HEK293 (cell line): ENCODE measurements at regions not wholly inside any gene's neighbourhood (a gene's known extent, or its start where the extent isn't known, plus 50 kb on each side); places are given as distances from the start of the nearest gene placed in this dataset.

ENCODE experiments used
- CTCF ChIA-PET: fragments of 350-600 bp; formaldehyde crosslinking; extraction: SDS; loops from one replicate; lab custom pipeline; 2021; ENCODE audit warnings: antibody characterized with exemption; lab: Yijun Ruan, JAX
- POLR2A ChIA-PET: fragments of 300-600 bp; formaldehyde crosslinking; extraction: SDS; loops from one replicate; lab custom pipeline; 2020; ENCODE audit warnings: antibody characterized with exemption, inconsistent platforms; lab: Yijun Ruan, JAX
- H3K27ac ChIP-seq: fragments of 200-500 bp; sonication (Bioruptor generic); 2 replicates; pipeline ENCODE4 v1.5.1; 2014; ENCODE audit warnings: low read depth, low read length, control low read depth, inconsistent platforms; ENCODE audit errors: extremely low read depth
- H3K36me3 ChIP-seq, 2 experiments: fragments of 200-500 bp in 1 of 2; sonication (Bioruptor generic) in 1 of 2; 1 replicate in 1 of 2; 2 replicates in 1 of 2; pipeline ENCODE4 v1.5.1; 2014 to 2017; ENCODE audit warnings: inconsistent platforms in 2 of 2, low read length in 2 of 2; ENCODE audit not compliant: control insufficient read depth in 2 of 2, insufficient read depth in 1 of 2
- H3K4me1 ChIP-seq: fragments of 200-500 bp; sonication (Bioruptor generic); 2 replicates; pipeline ENCODE4 v1.5.1; 2014; ENCODE audit warnings: mild to moderate bottlenecking, low read length, inconsistent platforms; ENCODE audit not compliant: control insufficient read depth, insufficient read depth
- H3K4me3 ChIP-seq: 2 replicates; pipeline ENCODE4 v1.5.1; 2011; ENCODE audit warnings: low read depth, mild to moderate bottlenecking, control low read depth, low read length, moderate library complexity
- H3K9me3 ChIP-seq: fragments of 200-500 bp; sonication (Bioruptor generic); 2 replicates; pipeline ENCODE4 v1.5.1; 2014; ENCODE audit warnings: low read depth, low read length, inconsistent platforms; ENCODE audit not compliant: control insufficient read depth, insufficient read depth
- HOXC10 ChIP-seq: sonication (generic); formaldehyde crosslinking; IDR thresholded peaks from 2 replicates; pipeline ENCODE4 v1.8.1; 2023; ENCODE audit warnings: mild to moderate bottlenecking, missing genetic modification reagents
- KLF8 ChIP-seq: fragments of 450-650 bp; formaldehyde crosslinking; IDR thresholded peaks from 2 replicates; pipeline ENCODE4 v1.5.1; 2016; ENCODE audit warnings: missing biosample characterization, missing genetic modification characterization
- KLF9 ChIP-seq: fragments of 450-650 bp; formaldehyde crosslinking; IDR thresholded peaks from 2 replicates; pipeline ENCODE4 v1.5.1; 2016; ENCODE audit warnings: missing biosample characterization, missing genetic modification characterization, low read depth
- SCRT1 ChIP-seq: fragments of 450-650 bp; formaldehyde crosslinking; IDR thresholded peaks from 2 replicates; pipeline ENCODE4 v1.5.1; 2016; ENCODE audit warnings: missing biosample characterization, missing genetic modification characterization, borderline replicate concordance
- SETDB1 ChIP-seq: IDR thresholded peaks from one replicate; pipeline ENCODE4 v1.6.1; 2017; ENCODE audit warnings: mild to moderate bottlenecking, low read length, moderate library complexity, mixed read lengths; ENCODE audit not compliant: insufficient read length
- ZFP69B ChIP-seq: fragments of 450-650 bp; formaldehyde crosslinking; IDR thresholded peaks from 2 replicates; pipeline ENCODE4 v1.5.1; 2016; ENCODE audit warnings: missing biosample characterization, missing genetic modification characterization
- ZNF174 ChIP-seq: fragments of 450-650 bp; formaldehyde crosslinking; IDR thresholded peaks from 2 replicates; pipeline ENCODE4 v1.5.0; 2017; ENCODE audit warnings: missing biosample characterization, mild to moderate bottlenecking, missing genetic modification characterization
- ZNF302 ChIP-seq: fragments of 450-650 bp; formaldehyde crosslinking; IDR thresholded peaks from 2 replicates; pipeline ENCODE4 v1.5.1; 2016; ENCODE audit warnings: missing biosample characterization, missing genetic modification characterization, low read depth
- ZNF354C ChIP-seq: fragments of 450-650 bp; formaldehyde crosslinking; IDR thresholded peaks from 2 replicates; pipeline ENCODE4 v1.5.1; 2016; ENCODE audit warnings: missing biosample characterization, missing genetic modification characterization, low read depth, borderline replicate concordance
- ZNF391 ChIP-seq: fragments of 450-650 bp; formaldehyde crosslinking; IDR thresholded peaks from 2 replicates; pipeline ENCODE4 v1.5.1; 2016; ENCODE audit warnings: low read depth, missing biosample characterization, missing genetic modification characterization, borderline replicate concordance
- ZNF394 ChIP-seq: fragments of 450-650 bp; formaldehyde crosslinking; IDR thresholded peaks from 2 replicates; pipeline ENCODE4 v1.5.1; 2016; ENCODE audit warnings: missing biosample characterization, missing genetic modification characterization, mild to moderate bottlenecking, moderate library complexity, borderline replicate concordance
- ZNF398 ChIP-seq: fragments of 450-650 bp; formaldehyde crosslinking; IDR thresholded peaks from 2 replicates; pipeline ENCODE4 v1.5.1; 2017; ENCODE audit warnings: missing biosample characterization, missing genetic modification characterization
- ZNF626 ChIP-seq: fragments of 450-650 bp; sonication (Bioruptor Pico); formaldehyde crosslinking; IDR thresholded peaks from 2 replicates; pipeline ENCODE4 v1.5.1; 2018; ENCODE audit warnings: missing biosample characterization, missing genetic modification characterization, inconsistent platforms
- TF ChIP-seq, protein P1 (sequence below): fragments of 450-650 bp; IDR thresholded peaks from 2 replicates; pipeline ENCODE4 v1.5.1; 2018; ENCODE audit warnings: missing biosample characterization, missing genetic modification characterization
- TF ChIP-seq, protein P2 (sequence below): fragments of 450-650 bp; formaldehyde crosslinking; IDR thresholded peaks from 2 replicates; pipeline ENCODE4 v1.5.1; 2016; ENCODE audit warnings: missing biosample characterization, missing genetic modification characterization
- TF ChIP-seq, protein P3 (sequence below): fragments of 450-650 bp; formaldehyde crosslinking; IDR thresholded peaks from 2 replicates; pipeline ENCODE4 v1.5.1; 2016; ENCODE audit warnings: missing biosample characterization, missing genetic modification characterization

DNA sequence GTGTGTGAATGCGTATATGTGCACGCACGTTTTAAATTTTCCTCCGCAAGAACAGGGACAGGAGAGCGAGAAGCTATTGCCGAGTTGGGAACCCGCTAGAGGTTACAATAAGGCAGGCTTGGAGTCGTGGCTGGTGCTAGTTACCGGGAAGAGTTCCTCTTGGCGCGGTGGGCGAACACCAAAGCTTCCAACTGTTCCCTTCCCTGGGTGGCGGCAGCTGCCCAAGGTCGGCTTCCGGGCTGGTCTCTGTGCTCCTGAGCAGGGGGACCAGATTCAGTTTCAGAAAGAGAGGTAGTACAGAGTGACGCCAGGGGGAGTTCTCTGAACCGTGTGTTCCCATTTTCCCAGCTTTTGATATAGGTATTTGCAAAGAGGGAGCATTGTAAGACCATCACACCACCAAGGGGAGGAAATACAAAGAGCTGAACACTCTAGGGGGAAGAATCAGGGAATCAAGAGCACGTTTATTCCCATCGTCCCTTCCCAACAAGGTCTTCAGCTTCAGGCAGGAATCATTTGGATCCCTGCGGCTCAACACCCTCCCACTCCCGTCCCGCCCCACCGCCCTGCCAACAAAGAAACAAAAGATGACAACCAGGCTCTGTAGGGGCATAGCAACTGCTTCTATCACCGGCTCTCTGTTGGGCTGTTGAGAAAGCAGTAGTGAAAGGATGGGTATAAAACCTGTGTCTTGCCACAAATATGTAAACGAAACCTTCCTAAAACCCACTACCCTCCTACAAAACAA is 113.6 kb upstream of the TEX13C start (continued):
- TF ChIP-seq ZFP69B (tag by site-specific recombination) = no peak
- no peak for TF ChIP-seq ZNF398 (tag by site-specific recombination)
- no peak for TF ChIP-seq SETDB1
- no peak for TF ChIP-seq ZNF174 (tag by site-specific recombination)
- TF ChIP-seq, protein P1, sequence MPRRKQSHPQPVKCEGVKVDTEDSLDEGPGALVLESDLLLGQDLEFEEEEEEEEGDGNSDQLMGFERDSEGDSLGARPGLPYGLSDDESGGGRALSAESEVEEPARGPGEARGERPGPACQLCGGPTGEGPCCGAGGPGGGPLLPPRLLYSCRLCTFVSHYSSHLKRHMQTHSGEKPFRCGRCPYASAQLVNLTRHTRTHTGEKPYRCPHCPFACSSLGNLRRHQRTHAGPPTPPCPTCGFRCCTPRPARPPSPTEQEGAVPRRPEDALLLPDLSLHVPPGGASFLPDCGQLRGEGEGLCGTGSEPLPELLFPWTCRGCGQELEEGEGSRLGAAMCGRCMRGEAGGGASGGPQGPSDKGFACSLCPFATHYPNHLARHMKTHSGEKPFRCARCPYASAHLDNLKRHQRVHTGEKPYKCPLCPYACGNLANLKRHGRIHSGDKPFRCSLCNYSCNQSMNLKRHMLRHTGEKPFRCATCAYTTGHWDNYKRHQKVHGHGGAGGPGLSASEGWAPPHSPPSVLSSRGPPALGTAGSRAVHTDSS (tag by site-specific recombination) = no peak
- TF ChIP-seq ZNF302 (tag by site-specific recombination) = no peak
- TF ChIP-seq, protein P2, sequence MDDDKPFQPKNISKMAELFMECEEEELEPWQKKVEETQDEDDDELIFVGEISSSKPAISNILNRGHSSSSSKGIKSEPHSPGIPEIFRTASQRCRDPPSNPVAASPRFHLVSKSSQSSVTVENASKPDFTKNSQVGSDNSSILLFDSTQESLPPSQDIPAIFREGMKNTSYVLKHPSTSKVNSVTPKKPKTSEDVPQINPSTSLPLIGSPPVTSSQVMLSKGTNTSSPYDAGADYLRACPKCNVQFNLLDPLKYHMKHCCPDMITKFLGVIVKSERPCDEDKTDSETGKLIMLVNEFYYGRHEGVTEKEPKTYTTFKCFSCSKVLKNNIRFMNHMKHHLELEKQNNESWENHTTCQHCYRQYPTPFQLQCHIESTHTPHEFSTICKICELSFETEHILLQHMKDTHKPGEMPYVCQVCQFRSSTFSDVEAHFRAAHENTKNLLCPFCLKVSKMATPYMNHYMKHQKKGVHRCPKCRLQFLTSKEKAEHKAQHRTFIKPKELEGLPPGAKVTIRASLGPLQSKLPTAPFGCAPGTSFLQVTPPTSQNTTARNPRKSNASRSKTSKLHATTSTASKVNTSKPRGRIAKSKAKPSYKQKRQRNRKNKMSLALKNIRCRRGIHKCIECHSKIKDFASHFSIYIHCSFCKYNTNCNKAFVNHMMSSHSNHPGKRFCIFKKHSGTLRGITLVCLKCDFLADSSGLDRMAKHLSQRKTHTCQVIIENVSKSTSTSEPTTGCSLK = no peak
- TF ChIP-seq ZNF354C (tag by site-specific recombination) = no peak
- no peak for TF ChIP-seq HOXC10 (CRISPR knock-in tag)
- TF ChIP-seq KLF8 (tag by site-specific recombination) = no peak
- TF ChIP-seq ZNF391 (tag by site-specific recombination) = no peak
- TF ChIP-seq, all 188 proteins: peak for 0

DNA sequence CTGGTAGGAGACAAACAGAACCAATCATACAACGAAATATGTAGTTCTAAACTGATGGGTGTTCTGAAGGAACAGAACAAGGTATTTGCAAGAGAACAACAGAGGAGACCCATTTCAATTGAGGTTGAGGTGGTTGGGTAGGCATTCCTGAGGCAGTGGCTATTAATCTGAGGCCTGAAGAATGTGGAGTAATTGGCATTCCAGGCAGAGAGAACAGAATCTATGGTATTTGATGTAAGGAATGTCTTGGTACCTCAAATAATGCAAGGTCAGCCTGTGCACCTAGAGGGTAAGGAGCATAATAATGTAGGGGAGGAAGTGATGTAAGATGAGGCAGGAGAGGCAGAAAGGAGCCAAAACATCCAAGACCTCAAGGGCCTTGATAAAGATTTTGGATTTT is 109.5 kb upstream of the TEX13C start:
- H3K9me3 ChIP-seq = no peaks in the 10 kb centered on the region
- H3K4me3 ChIP-seq = no peak overlapping the region
- no peaks in the 10 kb centered on the region for H3K4me1 ChIP-seq
- POLR2A ChIA-PET = no interaction called here
- CTCF ChIA-PET = no interaction called here
- no peaks in the 10 kb centered on the region for H3K36me3 ChIP-seq
- TF ChIP-seq, protein P3, sequence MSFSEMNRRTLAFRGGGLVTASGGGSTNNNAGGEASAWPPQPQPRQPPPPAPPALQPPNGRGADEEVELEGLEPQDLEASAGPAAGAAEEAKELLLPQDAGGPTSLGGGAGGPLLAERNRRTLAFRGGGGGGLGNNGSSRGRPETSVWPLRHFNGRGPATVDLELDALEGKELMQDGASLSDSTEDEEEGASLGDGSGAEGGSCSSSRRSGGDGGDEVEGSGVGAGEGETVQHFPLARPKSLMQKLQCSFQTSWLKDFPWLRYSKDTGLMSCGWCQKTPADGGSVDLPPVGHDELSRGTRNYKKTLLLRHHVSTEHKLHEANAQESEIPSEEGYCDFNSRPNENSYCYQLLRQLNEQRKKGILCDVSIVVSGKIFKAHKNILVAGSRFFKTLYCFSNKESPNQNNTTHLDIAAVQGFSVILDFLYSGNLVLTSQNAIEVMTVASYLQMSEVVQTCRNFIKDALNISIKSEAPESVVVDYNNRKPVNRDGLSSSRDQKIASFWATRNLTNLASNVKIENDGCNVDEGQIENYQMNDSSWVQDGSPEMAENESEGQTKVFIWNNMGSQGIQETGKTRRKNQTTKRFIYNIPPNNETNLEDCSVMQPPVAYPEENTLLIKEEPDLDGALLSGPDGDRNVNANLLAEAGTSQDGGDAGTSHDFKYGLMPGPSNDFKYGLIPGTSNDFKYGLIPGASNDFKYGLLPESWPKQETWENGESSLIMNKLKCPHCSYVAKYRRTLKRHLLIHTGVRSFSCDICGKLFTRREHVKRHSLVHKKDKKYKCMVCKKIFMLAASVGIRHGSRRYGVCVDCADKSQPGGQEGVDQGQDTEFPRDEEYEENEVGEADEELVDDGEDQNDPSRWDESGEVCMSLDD (tag by site-specific recombination) = no peak
- TF ChIP-seq ZNF394 (no peak), SCRT1 (no peak), KLF9 (tag by site-specific recombination) (no peak), ZNF626 (tag by site-specific recombination) (no peak)
- TF ChIP-seq, protein P2 = no peak
- no peak overlapping the region for H3K27ac ChIP-seq
